Psoas muscle (tissue), 7 donors: ENCODE measurements at regions not wholly inside any gene's neighbourhood (a gene's known extent, or its start where the extent isn't known, plus 50 kb on each side); places are given as distances from the start of the nearest gene placed in this dataset.

Experiments used
- ATAC-seq, 4 donors: fragments of 200-7000 bp; cut with Tn5 transposase; one replicate each; pipeline ENCODE4 v1.9.1; 2020; ENCODE audit warnings: moderate library complexity in 3 of 4, mild to moderate bottlenecking in 2 of 4
- DNase-seq, 2 donors: peaks; one replicate each; pipeline ENCODE4 v3.0.0-alpha.2; 2020
- H3K27ac ChIP-seq: fragments of 200-600 bp; one replicate; pipeline ENCODE4 v1.8.0; 2022
- H3K27me3 ChIP-seq, 3 donors: fragments of 200-600 bp in 1 of 3; one replicate each; pipeline versions ENCODE4 v1.6.1 to v1.8.0; 2013 to 2022; ENCODE audit warnings: low read length in 2 of 3, mild to moderate bottlenecking in 2 of 3, moderate library complexity in 1 of 3; ENCODE audit not compliant: insufficient read depth in 3 of 3
- H3K36me3 ChIP-seq, 2 donors: fragments of 200-600 bp in 1 of 2; one replicate each; pipeline versions ENCODE4 v1.6.1 to v1.8.0; 2013 to 2022; ENCODE audit warnings: low read depth in 1 of 2, mild to moderate bottlenecking in 1 of 2, moderate library complexity in 1 of 2; ENCODE audit not compliant: insufficient read depth in 1 of 2
- H3K4me1 ChIP-seq: fragments of 200-600 bp; one replicate; pipeline ENCODE4 v1.8.0; 2022
- H3K4me3 ChIP-seq: fragments of 200-600 bp; one replicate; pipeline ENCODE4 v1.8.0; 2022; ENCODE audit warnings: mild to moderate bottlenecking
- H3K9me3 ChIP-seq: fragments of 200-600 bp; one replicate; pipeline ENCODE4 v1.8.0; 2022
- WGBS, 3 donors: extraction: QIAGEN DNeasy Blood & Tissue Kit; methylation state at CpG; one replicate each; pipeline versions ENCODE4 v1.1.6 to v1.1.7; 2013; 5-methylcytosine and 5-hydroxymethylcytosine counted together
- intact Hi-C, 2 donors: fragments of 100-400 bp; cut with DNase I; formaldehyde crosslinking; loops; one replicate each; pipeline versions ENCODE4 v1.11.0 to v1.14.2; 2022
- TF ChIP-seq, protein P1 (sequence below): fragments of 200-600 bp; IDR thresholded peaks from one replicate; pipeline ENCODE4 v1.8.0; 2022; ENCODE audit warnings: antibody characterized with exemption
- donor health status: healthy with polysubstance abuse.
- donor health status: DM: no; HTN: no; CAD: no; lungs with moderate emphysema.
- donor health status: Bipolar disorder and iron deficiency.
- donor health status: healthy.
- donor health status: DM: yes; HTN: yes; CAD: no.
- donor health status: DM: no; HTN: no; CAD: no.
- donor health status: DM: yes; HTN: yes; CAD: no.

DNA sequence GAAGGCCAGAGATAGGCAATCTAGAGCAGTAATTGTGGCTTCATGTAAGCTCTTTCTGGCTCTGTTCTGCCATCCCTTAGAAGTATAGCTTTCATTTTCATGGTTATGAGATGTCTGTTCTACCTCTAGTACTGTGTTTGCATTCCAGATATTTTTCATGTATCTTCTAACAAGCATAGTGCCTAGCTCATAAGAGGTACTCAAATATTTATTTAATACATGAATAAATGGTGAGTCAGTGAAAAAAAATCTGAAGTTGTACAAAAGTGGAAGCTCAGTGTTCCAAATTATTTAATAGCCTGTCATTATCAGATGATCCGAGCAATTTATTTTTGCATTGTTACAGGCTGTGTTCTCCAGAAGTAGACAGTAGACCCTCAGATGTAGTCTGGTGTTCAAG lies 64.3 kb downstream of the OXSM start:
- Histone ChIP-seq H3K27ac (no peak overlapping the region), H3K27me3 (no peaks in the 10 kb centered on the region), H3K36me3 (no peaks in the 10 kb centered on the region), H3K4me1 (no peaks in the 10 kb centered on the region), H3K4me3 (no peak overlapping the region), H3K9me3 (no peaks in the 10 kb centered on the region)
- TF ChIP-seq, protein P1, sequence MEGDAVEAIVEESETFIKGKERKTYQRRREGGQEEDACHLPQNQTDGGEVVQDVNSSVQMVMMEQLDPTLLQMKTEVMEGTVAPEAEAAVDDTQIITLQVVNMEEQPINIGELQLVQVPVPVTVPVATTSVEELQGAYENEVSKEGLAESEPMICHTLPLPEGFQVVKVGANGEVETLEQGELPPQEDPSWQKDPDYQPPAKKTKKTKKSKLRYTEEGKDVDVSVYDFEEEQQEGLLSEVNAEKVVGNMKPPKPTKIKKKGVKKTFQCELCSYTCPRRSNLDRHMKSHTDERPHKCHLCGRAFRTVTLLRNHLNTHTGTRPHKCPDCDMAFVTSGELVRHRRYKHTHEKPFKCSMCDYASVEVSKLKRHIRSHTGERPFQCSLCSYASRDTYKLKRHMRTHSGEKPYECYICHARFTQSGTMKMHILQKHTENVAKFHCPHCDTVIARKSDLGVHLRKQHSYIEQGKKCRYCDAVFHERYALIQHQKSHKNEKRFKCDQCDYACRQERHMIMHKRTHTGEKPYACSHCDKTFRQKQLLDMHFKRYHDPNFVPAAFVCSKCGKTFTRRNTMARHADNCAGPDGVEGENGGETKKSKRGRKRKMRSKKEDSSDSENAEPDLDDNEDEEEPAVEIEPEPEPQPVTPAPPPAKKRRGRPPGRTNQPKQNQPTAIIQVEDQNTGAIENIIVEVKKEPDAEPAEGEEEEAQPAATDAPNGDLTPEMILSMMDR = no peak
- DNase-seq = no peak
- WGBS, 3 donors = 71 to 88% (median 73%) methylated on average over 1 of the region's 1 CpG
- no peak for ATAC-seq
- intact Hi-C loops = loop anchor here in 1 of 2 donors (2.0 kb wide), 1 partner anchor 205 kb away; no protein-coding TSS in a partner anchor

- Histone ChIP-seq H3K27me3 (no peaks in the 10 kb centered on the region), H3K9me3 (no peaks in the 10 kb centered on the region), H3K36me3 (no peaks in the 10 kb centered on the region), H3K4me3 (no peak overlapping the region), H3K4me1 (no peaks in the 10 kb centered on the region), H3K27ac (no peak overlapping the region)
- DNase-seq (no peak), ATAC-seq (no peak)
- intact Hi-C loops = loop anchor here in 1 of 2 donors (2.0 kb wide), 1 partner anchor 206 kb away; no protein-coding TSS in a partner anchor
- TF ChIP-seq, protein P1 = no peak
- WGBS, 3 donors = 84 to 88% (median 85%) methylated on average over 3 of the region's 3 CpGs
Measured at GRCh38 chr3:25854635-25855034, 64.7 kb downstream of the OXSM start.

- Histone ChIP-seq H3K9me3 (no peaks in the 10 kb centered on the region), H3K36me3 (no peaks in the 10 kb centered on the region), H3K27ac (no peak overlapping the region), H3K27me3 (no peaks in the 10 kb centered on the region), H3K4me1 (no peaks in the 10 kb centered on the region), H3K4me3 (no peak overlapping the region)
- DNase-seq = no peak
- intact Hi-C loops = loop anchor here in 1 of 2 donors (2.0 kb wide), 1 partner anchor 207 kb away; no protein-coding TSS in a partner anchor
- WGBS, 3 donors = 23 to 38% (median 37%) methylated on average over 1 of the region's 1 CpG
- no peak for ATAC-seq
- TF ChIP-seq, protein P1 = no peak
Measured at GRCh38 chr3:25855266-25855784, 65.4 kb downstream of the OXSM start.

DNA sequence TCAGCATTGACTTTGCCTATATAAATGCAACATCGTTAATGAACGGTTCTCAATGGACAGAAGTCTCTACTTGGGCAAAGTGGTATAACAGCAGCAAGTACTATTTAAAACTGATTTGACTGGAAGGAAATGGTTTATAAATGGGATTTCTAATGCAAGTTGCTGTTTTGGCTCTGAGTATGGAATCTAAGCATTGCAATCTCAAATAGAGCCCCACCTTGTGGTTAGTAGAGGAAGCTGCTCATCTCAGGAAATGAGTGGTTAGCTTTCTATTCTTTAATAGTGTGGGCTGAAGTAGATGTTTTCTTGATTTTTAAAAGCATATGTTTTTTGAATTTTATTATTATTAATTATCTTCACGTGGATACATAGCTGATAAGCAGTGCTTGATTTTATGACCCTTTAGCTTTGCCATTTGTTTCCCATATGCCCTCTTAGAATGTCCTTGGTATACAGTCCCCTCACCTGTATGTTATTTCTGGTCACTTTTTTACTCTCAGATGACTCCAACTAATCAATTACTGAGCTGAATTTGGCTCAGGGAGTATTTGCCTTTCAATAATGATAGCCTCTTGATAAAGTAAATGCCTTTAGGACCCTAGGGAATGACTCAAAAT lies 67.1 kb downstream of the OXSM start:
- Histone ChIP-seq H3K36me3 (no peaks in the 10 kb centered on the region), H3K27me3 (no peaks in the 10 kb centered on the region), H3K27ac (no peak overlapping the region), H3K4me1 (no peaks in the 10 kb centered on the region), H3K4me3 (no peak overlapping the region), H3K9me3 (no peaks in the 10 kb centered on the region)
- WGBS, 3 donors = 66 to 69% (median 69%) methylated on average over 3 of the region's 3 CpGs
- DNase-seq (no peak), ATAC-seq (peak in 2 of 4 donors; percentile 56 to 73)
- intact Hi-C loops = loop anchor here in 1 of 2 donors (2.0 kb wide), 1 partner anchor 208 kb away; no protein-coding TSS in a partner anchor
- TF ChIP-seq, protein P1 = peak; percentile 59
